Sigmoid colon (tissue), 6 donors: ENCODE measurements at regions not wholly inside any gene's neighbourhood (a gene's known extent, or its start where the extent isn't known, plus 50 kb on each side); places are given as distances from the start of the nearest gene placed in this dataset.

Source experiments
- DNase-seq: peaks from one replicate; pipeline ENCODE4 v3.0.0-alpha.2; 2019
- H3K27ac ChIP-seq, 4 donors: fragments of 200-600 bp; sonication (generic); one replicate each; pipeline ENCODE4 v1.5.1; 2016 to 2019; ENCODE audit warnings: mild to moderate bottlenecking in 1 of 4
- H3K27me3 ChIP-seq, 3 donors: fragments of 200-600 bp; sonication (generic); one replicate each; pipeline ENCODE4 v1.5.1; 2019; ENCODE audit warnings: mild to moderate bottlenecking in 1 of 3
- H3K36me3 ChIP-seq, 4 donors: fragments of 200-600 bp; sonication (generic); one replicate each; pipeline ENCODE4 v1.5.1; 2016 to 2019
- H3K4me1 ChIP-seq, 4 donors: fragments of 200-600 bp; sonication (generic); one replicate each; pipeline ENCODE4 v1.5.1; 2017 to 2019
- H3K4me3 ChIP-seq, 4 donors: fragments of 200-600 bp; sonication (generic); one replicate each; pipeline ENCODE4 v1.5.1; 2017 to 2019; ENCODE audit warnings: mild to moderate bottlenecking in 2 of 4, moderate library complexity in 1 of 4
- H3K9me3 ChIP-seq, 4 donors: fragments of 200-600 bp in 3 of 4; sonication (generic) in 3 of 4; one replicate each; pipeline versions ENCODE4 v1.5.1 to v1.6.1; 2013 to 2019
- EP300 ChIP-seq, 4 donors: sonication (generic); formaldehyde crosslinking; IDR thresholded peaks; one replicate each; pipeline ENCODE4 v1.6.1; 2017; ENCODE audit warnings: antibody characterized with exemption in 4 of 4
- POLR2A ChIP-seq, 2 donors: fragments of 450-650 bp; IDR thresholded peaks; one replicate each; pipeline ENCODE4 v1.6.1; 2016; ENCODE audit warnings: antibody characterized with exemption in 2 of 2, mild to moderate bottlenecking in 2 of 2, moderate library complexity in 2 of 2
- POLR2AphosphoS5 ChIP-seq, 4 donors: sonication (generic); formaldehyde crosslinking; IDR thresholded peaks; one replicate each; pipeline ENCODE4 v1.6.1; 2017; ENCODE audit warnings: antibody characterized with exemption in 4 of 4
- WGBS, 2 donors: extraction: QIAGEN DNeasy Blood & Tissue Kit; methylation state at CpG; one replicate each; pipeline ENCODE4 v1.1.7; 2013; 5-methylcytosine and 5-hydroxymethylcytosine counted together
- intact Hi-C: fragments of 100-400 bp; cut with DNase I; formaldehyde crosslinking; loops from one replicate; pipeline ENCODE4 v1.15.1; 2023
- TF ChIP-seq, protein P1 (sequence below), 4 experiments: fragments of 450-650 bp in 3 of 4; fragments of 200-600 bp in 1 of 4; IDR thresholded peaks; one replicate each; pipeline ENCODE4 v1.5.1; 2016 to 2019; ENCODE audit warnings: antibody characterized with exemption in 4 of 4, mild to moderate bottlenecking in 3 of 4, moderate library complexity in 2 of 4
- donor health status: healthy with polysubstance abuse.
- donor health status: healthy.

DNA sequence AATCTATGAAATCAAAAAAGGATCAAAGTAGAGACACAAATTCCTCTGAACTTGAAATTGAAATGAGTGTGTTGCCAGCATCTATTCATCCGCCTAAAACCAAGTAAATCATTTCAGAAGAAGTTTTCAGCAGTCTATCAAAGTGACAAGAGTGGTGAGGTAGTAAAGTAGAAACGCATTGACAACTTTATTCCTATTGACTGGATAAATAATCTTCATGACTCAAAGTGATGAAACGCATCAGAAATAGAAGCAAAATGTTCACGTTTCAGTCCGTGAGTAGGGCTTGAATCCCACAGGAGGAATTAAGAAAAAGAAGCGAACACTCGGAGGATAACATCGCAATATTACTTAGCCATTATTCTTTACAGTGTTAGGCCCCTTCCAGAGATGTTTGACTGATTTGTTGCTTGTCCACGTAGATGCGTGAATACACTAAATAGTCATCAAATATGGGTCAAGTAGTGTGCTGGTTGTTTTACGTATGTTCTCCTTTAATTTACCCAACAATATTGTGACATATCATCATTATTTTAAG, 314.4 kb downstream of the PLK2 start:
- WGBS, 2 donors: 91 to 95% methylated on average over 11 of the region's 11 CpGs
- H3K36me3 ChIP-seq: no peaks in the 10 kb centered on the region
- no peak overlapping the region for H3K27ac ChIP-seq
- H3K27me3 ChIP-seq: no peaks in the 10 kb centered on the region
- no peak for TF ChIP-seq EP300 (IDR thresholded peaks at IDR 0.05)
- no peak for TF ChIP-seq POLR2AphosphoS5 (IDR thresholded peaks at IDR 0.05)
- H3K4me3 ChIP-seq: no peak overlapping the region
- H3K9me3 ChIP-seq: no peaks in the 10 kb centered on the region
- no peak for DNase-seq
- no peaks in the 10 kb centered on the region for H3K4me1 ChIP-seq
- intact Hi-C loops: no loop called here

DNA sequence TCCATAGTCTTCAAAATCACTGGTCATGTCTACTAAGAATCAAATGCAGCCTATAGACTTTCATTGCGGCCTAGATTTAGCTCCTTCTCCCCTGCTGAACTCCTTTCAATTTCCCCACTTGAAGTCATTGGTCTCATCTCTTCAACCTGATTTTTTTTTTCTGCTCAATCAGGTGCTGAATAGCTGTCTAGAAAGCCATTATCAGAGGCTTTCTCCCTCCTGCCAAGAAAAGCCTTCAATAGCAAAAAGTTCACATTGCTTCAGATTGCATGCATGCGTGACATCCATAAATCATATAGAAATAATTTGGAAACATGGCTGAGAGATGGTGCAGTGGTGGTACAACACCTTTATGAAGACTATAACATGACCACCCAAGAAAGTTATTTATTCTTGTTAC, 316.2 kb downstream of the PLK2 start:
- H3K4me3 ChIP-seq: no peak overlapping the region
- 95 to 96% methylated on average over 2 of the region's 2 CpGs for WGBS, 2 donors
- H3K36me3 ChIP-seq: no peaks in the 10 kb centered on the region
- no peaks in the 10 kb centered on the region for H3K27me3 ChIP-seq
- intact Hi-C loops: no loop called here
- no peaks in the 10 kb centered on the region for H3K9me3 ChIP-seq
- no peak overlapping the region for H3K27ac ChIP-seq
- TF ChIP-seq EP300 (IDR thresholded peaks at IDR 0.05) (no peak), POLR2A (IDR thresholded peaks at IDR 0.05) (no peak), POLR2AphosphoS5 (IDR thresholded peaks at IDR 0.05) (no peak)
- TF ChIP-seq, protein P1, sequence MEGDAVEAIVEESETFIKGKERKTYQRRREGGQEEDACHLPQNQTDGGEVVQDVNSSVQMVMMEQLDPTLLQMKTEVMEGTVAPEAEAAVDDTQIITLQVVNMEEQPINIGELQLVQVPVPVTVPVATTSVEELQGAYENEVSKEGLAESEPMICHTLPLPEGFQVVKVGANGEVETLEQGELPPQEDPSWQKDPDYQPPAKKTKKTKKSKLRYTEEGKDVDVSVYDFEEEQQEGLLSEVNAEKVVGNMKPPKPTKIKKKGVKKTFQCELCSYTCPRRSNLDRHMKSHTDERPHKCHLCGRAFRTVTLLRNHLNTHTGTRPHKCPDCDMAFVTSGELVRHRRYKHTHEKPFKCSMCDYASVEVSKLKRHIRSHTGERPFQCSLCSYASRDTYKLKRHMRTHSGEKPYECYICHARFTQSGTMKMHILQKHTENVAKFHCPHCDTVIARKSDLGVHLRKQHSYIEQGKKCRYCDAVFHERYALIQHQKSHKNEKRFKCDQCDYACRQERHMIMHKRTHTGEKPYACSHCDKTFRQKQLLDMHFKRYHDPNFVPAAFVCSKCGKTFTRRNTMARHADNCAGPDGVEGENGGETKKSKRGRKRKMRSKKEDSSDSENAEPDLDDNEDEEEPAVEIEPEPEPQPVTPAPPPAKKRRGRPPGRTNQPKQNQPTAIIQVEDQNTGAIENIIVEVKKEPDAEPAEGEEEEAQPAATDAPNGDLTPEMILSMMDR (IDR thresholded peaks at IDR 0.05): no peak
- no peak for DNase-seq
- H3K4me1 ChIP-seq: no peaks in the 10 kb centered on the region

- TF ChIP-seq POLR2AphosphoS5 (IDR thresholded peaks at IDR 0.05) (no peak), EP300 (IDR thresholded peaks at IDR 0.05) (no peak), POLR2A (IDR thresholded peaks at IDR 0.05) (no peak)
- TF ChIP-seq, protein P1 (IDR thresholded peaks at IDR 0.05): no peak
- Histone ChIP-seq H3K36me3 (no peaks in the 10 kb centered on the region), H3K4me3 (no peak overlapping the region), H3K27ac (no peak overlapping the region), H3K27me3 (no peaks in the 10 kb centered on the region), H3K9me3 (no peaks in the 10 kb centered on the region), H3K4me1 (no peaks in the 10 kb centered on the region)
- no peak for DNase-seq
- intact Hi-C loops: no loop called here
- WGBS, 2 donors: 80 to 85% methylated on average over 1 of the region's 1 CpG
These were observed 316.7 kb downstream of the PLK2 start for GRCh38 chr5:58143181-58143580.

- H3K27ac ChIP-seq: no peak overlapping the region
- no peak for DNase-seq
- no peaks in the 10 kb centered on the region for H3K36me3 ChIP-seq
- no peak for TF ChIP-seq POLR2A (IDR thresholded peaks at IDR 0.05)
- TF ChIP-seq, protein P1 (IDR thresholded peaks at IDR 0.05): no peak
- no peak for TF ChIP-seq POLR2AphosphoS5 (IDR thresholded peaks at IDR 0.05)
- no peak for TF ChIP-seq EP300 (IDR thresholded peaks at IDR 0.05)
- peaks cover 0 to 9% (median 2%) of the 10 kb centered on the region in 4 donors for H3K4me1 ChIP-seq
- H3K27me3 ChIP-seq: no peaks in the 10 kb centered on the region
- H3K4me3 ChIP-seq: no peak overlapping the region
- no peaks in the 10 kb centered on the region for H3K9me3 ChIP-seq
- WGBS, 2 donors: 93 to 96% methylated on average over 2 of the region's 2 CpGs
- intact Hi-C loops: no loop called here
These were observed 321.1 kb downstream of the PLK2 start for GRCh38 chr5:58138791-58139190.

- Histone ChIP-seq H3K36me3 (no peaks in the 10 kb centered on the region), H3K27ac (no peak overlapping the region), H3K9me3 (no peaks in the 10 kb centered on the region), H3K4me3 (no peak overlapping the region), H3K27me3 (no peaks in the 10 kb centered on the region), H3K4me1 (peaks cover 0 to 15% (median 4%) of the 10 kb centered on the region in 4 donors)
- 89 to 93% methylated on average over 5 of the region's 5 CpGs for WGBS, 2 donors
- no peak for DNase-seq
- TF ChIP-seq, protein P1 (IDR thresholded peaks at IDR 0.05): no peak
- TF ChIP-seq POLR2A (IDR thresholded peaks at IDR 0.05) (no peak), EP300 (IDR thresholded peaks at IDR 0.05) (no peak), POLR2AphosphoS5 (IDR thresholded peaks at IDR 0.05) (no peak)
- intact Hi-C loops: no loop called here
These were observed 323.5 kb downstream of the PLK2 start for GRCh38 chr5:58136406-58136805.
